ENCODE measurements at regions not wholly inside any gene's neighbourhood (a gene's known extent, or its start where the extent isn't known, plus 50 kb on each side); places are given as distances from the start of the nearest gene placed in this dataset.

DNA sequence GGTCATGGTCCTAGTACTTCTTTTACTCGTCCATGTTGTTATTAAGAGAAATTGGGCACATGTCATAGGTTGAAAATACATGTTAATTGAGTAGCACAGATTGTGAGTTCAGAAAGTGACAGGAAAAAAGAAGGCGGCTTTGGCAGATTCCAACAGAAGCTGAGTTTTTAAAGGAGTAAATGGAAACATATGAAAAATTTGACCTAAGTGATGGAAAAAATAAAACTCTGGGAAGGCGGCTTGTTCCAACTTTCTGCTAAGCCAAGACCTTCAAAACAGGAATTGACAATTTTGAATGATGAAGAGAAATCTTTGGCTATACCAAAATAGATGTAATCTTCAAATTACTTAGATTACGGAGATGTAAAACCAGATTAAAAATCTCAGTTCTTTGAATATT lies 868.0 kb downstream of the EPHA4 start:
- WGBS, 2 experiments (ENCODE audit: low coverage in 1 of 2, low lambda C conversion rate in 2 of 2, missing lambda C conversion rate in 2 of 2), result 52 to 54% methylated on average over 4 of the region's 4 CpGs
- in situ Hi-C loops (cut with MboI), result no loop called here
- no peak for DNase-seq
- Histone ChIP-seq H3K9me3 (ENCODE audit: low read depth) (no peaks in the 10 kb centered on the region), H3K4me2 (ENCODE audit: unreplicated experiment) (no peak overlapping the region), H3K9ac (no peak overlapping the region), H2AFZ (no peak overlapping the region), H3K9me2 (ENCODE audit: insufficient read depth) (no peaks in the 10 kb centered on the region), H4K20me1 (ENCODE audit: insufficient read depth) (no peaks in the 10 kb centered on the region), H3F3A (ENCODE audit: insufficient read depth) (no peaks in the 10 kb centered on the region; the same call in 1 of the 2 replicates), H3K4me3 (no peak overlapping the region), H3K4me1 (ENCODE audit: insufficient read depth) (peaks cover 23% of the 10 kb centered on the region), H3K79me2 (ENCODE audit: insufficient read depth) (no peaks in the 10 kb centered on the region), H3K27me3 (replicated peaks; ENCODE audit: insufficient read depth) (no peaks in the 10 kb centered on the region), H3K27ac (no peak overlapping the region), H3K36me3 (ENCODE audit: low read depth) (no peaks in the 10 kb centered on the region)
- TF ChIP-seq EZH2phosphoT487 (IDR thresholded peaks at IDR 0.05; ENCODE audit: insufficient read depth, low read depth) (no peak), EZH2 (IDR thresholded peaks at IDR 0.05; ENCODE audit: insufficient read depth, poor library complexity, severe bottlenecking) (no peak)

DNA sequence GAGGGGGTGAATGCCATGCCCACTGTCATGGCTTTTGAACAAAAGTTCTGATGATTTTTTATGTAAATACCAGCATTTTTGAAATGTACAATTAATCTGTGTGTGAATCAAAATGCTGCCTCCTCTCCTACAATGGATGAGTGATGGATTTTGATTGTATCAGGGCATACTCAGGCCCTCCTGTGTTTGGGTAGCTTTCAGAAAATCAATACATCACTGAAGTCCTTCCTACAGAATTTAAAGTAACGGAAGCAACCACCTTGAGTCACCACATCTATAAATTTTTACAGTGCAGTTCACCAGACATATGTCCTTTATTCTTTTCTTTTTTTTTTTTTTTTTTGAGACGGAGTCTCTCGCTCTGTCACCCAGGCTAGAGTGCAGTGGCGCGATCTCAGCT lies 867.3 kb downstream of the EPHA4 start:
- no peak for TF ChIP-seq EZH2 (IDR thresholded peaks at IDR 0.05; ENCODE audit: insufficient read depth, poor library complexity, severe bottlenecking)
- TF ChIP-seq EZH2phosphoT487 (IDR thresholded peaks at IDR 0.05; ENCODE audit: insufficient read depth, low read depth), result no peak
- no peak for DNase-seq
- no peaks in the 10 kb centered on the region for H3K79me2 ChIP-seq (ENCODE audit: insufficient read depth)
- no peak overlapping the region for H3K4me3 ChIP-seq
- H3K9me3 ChIP-seq (ENCODE audit: low read depth), result no peaks in the 10 kb centered on the region
- H3K9ac ChIP-seq, result no peak overlapping the region
- in situ Hi-C loops (cut with MboI), result no loop called here
- H4K20me1 ChIP-seq (ENCODE audit: insufficient read depth), result no peaks in the 10 kb centered on the region
- no peaks in the 10 kb centered on the region for H3K9me2 ChIP-seq (ENCODE audit: insufficient read depth)
- WGBS, 2 experiments (ENCODE audit: low coverage in 1 of 2, low lambda C conversion rate in 2 of 2, missing lambda C conversion rate in 2 of 2), result 81 to 84% methylated on average over 1 to 5 of the region's 5 CpGs
- H3K27ac ChIP-seq, result no peak overlapping the region
- no peak overlapping the region for H2AFZ ChIP-seq
- H3K27me3 ChIP-seq (replicated peaks; ENCODE audit: insufficient read depth), result no peaks in the 10 kb centered on the region
- no peaks in the 10 kb centered on the region for H3K36me3 ChIP-seq (ENCODE audit: low read depth)
- no peak overlapping the region for H3K4me2 ChIP-seq (ENCODE audit: unreplicated experiment)
- H3K4me1 ChIP-seq (ENCODE audit: insufficient read depth), result peaks cover 25% of the 10 kb centered on the region
- no peaks in the 10 kb centered on the region; the same call in 1 of the 2 replicates for H3F3A ChIP-seq (ENCODE audit: insufficient read depth)

DNA sequence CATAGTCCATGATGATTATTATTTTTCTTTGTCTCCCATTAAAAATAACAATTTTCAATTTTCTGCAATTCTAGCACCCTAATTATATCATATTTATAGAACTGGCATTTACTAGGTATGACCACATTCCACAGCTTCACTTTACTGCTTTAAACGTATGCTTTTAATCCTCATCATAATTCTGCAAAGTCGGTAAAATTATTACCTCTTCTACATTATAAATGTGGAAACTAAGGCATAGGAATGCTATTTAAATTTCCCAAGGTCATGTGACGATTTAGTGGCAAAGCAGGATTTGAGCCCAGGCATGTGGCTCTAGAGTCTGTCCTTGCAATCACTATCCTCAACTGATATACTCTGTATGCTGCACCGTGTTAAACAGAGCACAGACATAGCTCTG lies 866.4 kb downstream of the EPHA4 start:
- no peaks in the 10 kb centered on the region for H3K9me2 ChIP-seq (ENCODE audit: insufficient read depth)
- in situ Hi-C loops (cut with MboI), result no loop called here
- WGBS, 2 experiments (ENCODE audit: low coverage in 1 of 2, low lambda C conversion rate in 2 of 2, missing lambda C conversion rate in 2 of 2), result 65 to 67% methylated on average over 4 of the region's 4 CpGs

DNA sequence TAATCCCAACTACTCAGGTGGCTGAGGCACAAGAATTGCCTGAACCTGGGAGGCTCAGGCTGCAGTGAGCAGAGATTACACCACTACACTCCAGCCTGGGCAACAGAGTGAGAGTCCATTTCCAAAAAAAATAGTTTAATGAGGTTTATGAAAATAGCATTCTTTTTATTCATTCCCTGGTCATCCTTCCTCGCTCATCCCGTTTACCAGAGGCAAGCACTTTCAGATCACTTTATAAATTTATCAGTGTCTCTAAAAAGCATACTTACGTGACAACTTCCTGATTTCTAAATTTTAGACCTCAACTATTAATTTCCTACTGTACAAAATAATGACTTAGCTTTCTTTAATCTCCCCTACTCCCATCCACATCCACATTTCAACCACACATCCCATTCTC lies 864.8 kb downstream of the EPHA4 start:
- DNase-seq, result no peak
- 82 to 83% methylated on average over 3 of the region's 3 CpGs for WGBS, 2 experiments (ENCODE audit: low coverage in 1 of 2, low lambda C conversion rate in 2 of 2, missing lambda C conversion rate in 2 of 2)
- no peak overlapping the region for H3K4me3 ChIP-seq
- in situ Hi-C loops (cut with MboI), result no loop called here
- no peak overlapping the region for H3K9ac ChIP-seq
- H3K9me2 ChIP-seq (ENCODE audit: insufficient read depth), result no peaks in the 10 kb centered on the region
- peaks cover 25% of the 10 kb centered on the region for H3K4me1 ChIP-seq (ENCODE audit: insufficient read depth)
- no peak overlapping the region for H3K27ac ChIP-seq
- no peaks in the 10 kb centered on the region for H4K20me1 ChIP-seq (ENCODE audit: insufficient read depth)
- no peaks in the 10 kb centered on the region; the same call in 1 of the 2 replicates for H3F3A ChIP-seq (ENCODE audit: insufficient read depth)
- no peaks in the 10 kb centered on the region for H3K27me3 ChIP-seq (replicated peaks; ENCODE audit: insufficient read depth)
- no peaks in the 10 kb centered on the region for H3K79me2 ChIP-seq (ENCODE audit: insufficient read depth)
- no peaks in the 10 kb centered on the region for H3K9me3 ChIP-seq (ENCODE audit: low read depth)
- H3K36me3 ChIP-seq (ENCODE audit: low read depth), result no peaks in the 10 kb centered on the region
- no peak overlapping the region for H3K4me2 ChIP-seq (ENCODE audit: unreplicated experiment)
- H2AFZ ChIP-seq, result no peak overlapping the region
- TF ChIP-seq EZH2phosphoT487 (IDR thresholded peaks at IDR 0.05; ENCODE audit: insufficient read depth, low read depth) (no peak), EZH2 (IDR thresholded peaks at IDR 0.05; ENCODE audit: insufficient read depth, poor library complexity, severe bottlenecking) (no peak)

More for the DNA sequence above, 866.4 kb downstream of the EPHA4 start:
- no peak for DNase-seq
- Histone ChIP-seq H3K9me3 (ENCODE audit: low read depth) (no peaks in the 10 kb centered on the region), H3K4me1 (ENCODE audit: insufficient read depth) (peaks cover 25% of the 10 kb centered on the region), H3K4me2 (ENCODE audit: unreplicated experiment) (no peak overlapping the region), H3K79me2 (ENCODE audit: insufficient read depth) (no peaks in the 10 kb centered on the region), H2AFZ (no peak overlapping the region), H3F3A (ENCODE audit: insufficient read depth) (no peaks in the 10 kb centered on the region; the same call in 1 of the 2 replicates), H4K20me1 (ENCODE audit: insufficient read depth) (no peaks in the 10 kb centered on the region), H3K27ac (no peak overlapping the region), H3K4me3 (no peak overlapping the region), H3K27me3 (replicated peaks; ENCODE audit: insufficient read depth) (no peaks in the 10 kb centered on the region), H3K36me3 (ENCODE audit: low read depth) (no peaks in the 10 kb centered on the region), H3K9ac (no peak overlapping the region)
- no peak for TF ChIP-seq EZH2 (IDR thresholded peaks at IDR 0.05; ENCODE audit: insufficient read depth, poor library complexity, severe bottlenecking)
- no peak for TF ChIP-seq EZH2phosphoT487 (IDR thresholded peaks at IDR 0.05; ENCODE audit: insufficient read depth, low read depth)

DNA sequence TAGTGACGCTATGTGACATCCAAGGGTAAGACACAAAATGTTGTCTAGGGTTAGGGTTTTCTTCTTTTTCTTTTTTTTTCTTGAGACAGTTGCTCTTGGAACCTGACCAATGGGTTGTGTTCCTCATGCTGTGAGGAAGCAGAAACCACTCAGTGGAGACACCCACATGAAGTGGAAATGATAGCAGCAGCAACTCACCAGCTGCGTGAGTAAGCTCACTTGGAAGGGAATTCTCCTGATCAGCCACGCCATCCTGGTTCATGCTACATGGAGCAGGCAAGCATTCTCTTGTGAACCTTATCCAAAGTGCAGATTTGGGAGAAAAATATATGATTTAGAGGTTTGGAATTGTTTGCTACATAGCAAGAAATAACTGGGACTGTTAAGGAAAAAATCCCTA lies 863.7 kb downstream of the EPHA4 start:
- Histone ChIP-seq H3K36me3 (ENCODE audit: low read depth) (no peaks in the 10 kb centered on the region), H4K20me1 (ENCODE audit: insufficient read depth) (no peaks in the 10 kb centered on the region), H3K27me3 (replicated peaks; ENCODE audit: insufficient read depth) (no peaks in the 10 kb centered on the region), H3K4me3 (no peak overlapping the region), H3K9me3 (ENCODE audit: low read depth) (no peaks in the 10 kb centered on the region), H3K27ac (peak overlapping the region; percentile 50), H3K9me2 (ENCODE audit: insufficient read depth) (no peaks in the 10 kb centered on the region), H3K9ac (no peak overlapping the region), H3K79me2 (ENCODE audit: insufficient read depth) (no peaks in the 10 kb centered on the region), H3K4me1 (ENCODE audit: insufficient read depth) (peaks cover 19% of the 10 kb centered on the region), H3K4me2 (ENCODE audit: unreplicated experiment) (peak overlapping the region; percentile 29), H3F3A (ENCODE audit: insufficient read depth) (no peaks in the 10 kb centered on the region; the same call in 1 of the 2 replicates), H2AFZ (0 out of 2 replicates have a peak overlapping the region, but pooled peaks have one; percentile 0)
- in situ Hi-C loops (cut with MboI), result no loop called here
- 16 to 17% methylated on average over 3 of the region's 3 CpGs for WGBS, 2 experiments (ENCODE audit: low coverage in 1 of 2, low lambda C conversion rate in 2 of 2, missing lambda C conversion rate in 2 of 2)
- TF ChIP-seq EZH2 (IDR thresholded peaks at IDR 0.05; ENCODE audit: insufficient read depth, poor library complexity, severe bottlenecking), result no peak
- no peak for TF ChIP-seq EZH2phosphoT487 (IDR thresholded peaks at IDR 0.05; ENCODE audit: insufficient read depth, low read depth)
- DNase-seq, result peak; percentile 94
